Small intestine (tissue), 7 donors: ENCODE measurements at regions not wholly inside any gene's neighbourhood (a gene's known extent, or its start where the extent isn't known, plus 50 kb on each side); places are given as distances from the start of the nearest gene placed in this dataset.

Experiments used
- DNase-seq, 2 donors: peaks; one replicate each; pipeline versions ENCODE4 v3.0.0 to v3.0.0-alpha.2; 2013
- FAIRE-seq: peaks from 2 replicates; lab custom pipeline; 2012; peaks lifted over from hg19 to GRCh38; lab: Jason Lieb, UNC
- H3K27ac ChIP-seq, 3 donors: one replicate each; pipeline ENCODE4 v1.5.1; 2013; ENCODE audit warnings: low read length in 2 of 3, mild to moderate bottlenecking in 2 of 3, control low read depth in 1 of 3, inconsistent platforms in 1 of 3, low read depth in 1 of 3, moderate library complexity in 1 of 3
- H3K27me3 ChIP-seq, 3 donors: one replicate each; pipeline ENCODE4 v1.6.1; 2013; ENCODE audit warnings: low read length in 3 of 3, inconsistent platforms in 1 of 3; ENCODE audit not compliant: control insufficient read depth in 3 of 3, insufficient read depth in 3 of 3
- H3K36me3 ChIP-seq, 3 donors: one replicate each; pipeline ENCODE4 v1.6.1; 2013; ENCODE audit warnings: low read length in 3 of 3, inconsistent platforms in 1 of 3, low read depth in 1 of 3, mild to moderate bottlenecking in 1 of 3, moderate library complexity in 1 of 3; ENCODE audit not compliant: control insufficient read depth in 3 of 3, insufficient read depth in 2 of 3
- H3K4me1 ChIP-seq, 3 donors: one replicate each; pipeline ENCODE4 v1.6.1; 2013; ENCODE audit warnings: low read length in 2 of 3, inconsistent platforms in 1 of 3, low read depth in 1 of 3, mild to moderate bottlenecking in 1 of 3, moderate library complexity in 1 of 3; ENCODE audit not compliant: control insufficient read depth in 3 of 3, insufficient read depth in 2 of 3
- H3K4me3 ChIP-seq, 3 donors: one replicate each; pipeline ENCODE4 v1.5.1; 2013; ENCODE audit warnings: low read length in 3 of 3, control low read depth in 1 of 3, inconsistent platforms in 1 of 3, low read depth in 1 of 3, mild to moderate bottlenecking in 1 of 3, moderate library complexity in 1 of 3
- H3K9me3 ChIP-seq, 2 donors: one replicate each; pipeline ENCODE4 v1.6.1; 2013; ENCODE audit warnings: low read depth in 1 of 2, low read length in 1 of 2; ENCODE audit not compliant: control insufficient read depth in 2 of 2, insufficient read depth in 1 of 2
- WGBS, 3 donors: extraction: QIAGEN DNeasy Blood & Tissue Kit; methylation state at CpG; one replicate each; pipeline ENCODE4 v1.1.7; 2013; 5-methylcytosine and 5-hydroxymethylcytosine counted together
- donor health status: healthy with polysubstance abuse.
- donor health status: control.
- donor health status: control.
- donor health status: Bipolar disorder and iron deficiency.
- donor health status: healthy.

DNA sequence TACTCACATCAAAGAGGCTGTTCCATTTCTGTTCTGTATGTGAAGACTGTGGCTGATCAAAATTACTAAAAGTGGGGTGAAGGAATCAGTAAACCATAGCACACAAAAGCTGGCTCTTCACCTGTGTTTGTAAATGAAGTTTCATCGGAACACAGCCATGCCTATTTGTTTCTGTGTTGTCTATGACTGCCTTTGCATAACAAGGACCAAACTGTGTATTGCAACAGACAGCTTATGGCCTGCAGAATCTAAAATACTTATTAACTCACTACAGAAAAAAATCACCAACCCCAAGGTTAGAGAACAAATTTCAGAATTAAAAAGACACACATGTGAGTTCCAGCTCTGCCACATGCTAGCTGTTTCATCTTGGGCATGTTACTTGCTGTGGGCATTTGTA lies 163.9 kb downstream of the LYPLAL1 start:
- H3K4me3 ChIP-seq: no peak overlapping the region
- FAIRE-seq (no peak), DNase-seq (no peak)
- H3K27me3 ChIP-seq: no peaks in the 10 kb centered on the region
- 94 to 100% (median 97%) methylated on average over 1 of the region's 1 CpG for WGBS, 3 donors
- no peak overlapping the region for H3K27ac ChIP-seq
- no peaks in the 10 kb centered on the region for H3K4me1 ChIP-seq
- H3K36me3 ChIP-seq: no peaks in the 10 kb centered on the region
- no peaks in the 10 kb centered on the region for H3K9me3 ChIP-seq

DNA sequence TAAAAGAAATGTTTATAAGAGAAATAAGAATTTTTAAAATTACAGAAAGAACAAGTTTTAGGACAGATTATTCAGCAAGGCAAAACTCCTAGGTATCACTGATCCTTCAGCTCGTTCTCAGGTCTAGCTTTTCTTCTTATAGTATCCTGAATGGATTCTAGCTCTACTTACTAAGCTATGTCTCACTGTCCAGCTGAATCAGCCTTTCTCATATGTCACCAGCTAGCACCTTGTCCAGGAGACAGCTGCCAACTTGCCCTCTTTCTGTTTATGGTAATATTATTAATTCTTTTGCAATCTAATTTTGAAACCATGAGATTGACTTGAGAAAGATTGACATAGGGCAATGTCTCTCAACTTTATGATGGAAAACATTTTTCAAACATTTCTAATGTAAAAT lies 159.9 kb downstream of the LYPLAL1 start:
- no peak for FAIRE-seq
- no peaks in the 10 kb centered on the region for H3K36me3 ChIP-seq
- no peaks in the 10 kb centered on the region for H3K9me3 ChIP-seq
- no peaks in the 10 kb centered on the region for H3K4me1 ChIP-seq
- H3K27me3 ChIP-seq: no peaks in the 10 kb centered on the region
- H3K4me3 ChIP-seq: no peak overlapping the region
- no peak for DNase-seq
- 60 to 79% (median 76%) methylated on average over 1 of the region's 1 CpG for WGBS, 3 donors
- H3K27ac ChIP-seq: no peak overlapping the region

DNA sequence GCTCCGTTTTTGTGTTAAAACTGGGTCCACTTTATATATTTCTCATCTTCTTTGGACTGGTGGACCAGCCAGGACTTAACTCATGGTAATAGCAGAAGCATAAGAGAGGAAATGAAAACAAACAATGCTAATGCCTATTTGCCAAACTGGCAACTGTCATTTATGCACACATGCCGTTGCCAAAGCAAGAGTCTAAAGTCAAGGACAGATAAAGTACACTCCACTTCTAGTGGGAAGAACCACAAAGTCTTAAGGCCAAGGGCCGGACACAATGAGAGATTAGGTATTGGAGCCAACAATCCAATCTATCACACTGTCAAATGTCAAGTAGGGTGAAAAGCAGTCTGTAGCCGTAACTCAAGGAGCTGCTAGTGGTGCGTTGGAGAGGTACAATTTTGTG lies 157.7 kb downstream of the LYPLAL1 start:
- DNase-seq (no peak), FAIRE-seq (no peak)
- 71 to 84% (median 73%) methylated on average over 5 of the region's 5 CpGs for WGBS, 3 donors
- Histone ChIP-seq H3K27me3 (no peaks in the 10 kb centered on the region), H3K4me3 (no peak overlapping the region), H3K4me1 (no peaks in the 10 kb centered on the region), H3K9me3 (no peaks in the 10 kb centered on the region), H3K27ac (no peak overlapping the region), H3K36me3 (no peaks in the 10 kb centered on the region)

DNA sequence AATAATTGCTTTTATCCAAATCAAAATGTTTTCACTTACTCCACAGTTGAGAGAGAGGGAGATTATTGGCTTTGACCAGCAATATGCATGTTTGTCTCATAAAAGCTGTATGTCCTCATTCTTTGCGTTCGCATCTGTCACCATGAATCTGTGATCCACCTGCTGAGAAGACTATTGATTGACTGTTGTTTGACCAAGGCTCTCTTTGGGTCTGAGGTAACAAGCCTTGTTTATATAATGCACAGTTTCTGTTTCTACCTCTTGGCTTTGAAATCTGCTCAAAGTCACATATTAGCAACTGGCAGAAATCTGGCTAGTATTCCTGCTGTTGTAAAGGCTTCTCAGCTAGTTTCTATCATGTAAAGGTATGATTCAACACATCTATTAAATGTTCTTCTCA lies 157.0 kb downstream of the LYPLAL1 start:
- Histone ChIP-seq H3K36me3 (no peaks in the 10 kb centered on the region), H3K27ac (no peak overlapping the region), H3K27me3 (no peaks in the 10 kb centered on the region), H3K4me3 (no peak overlapping the region), H3K4me1 (no peaks in the 10 kb centered on the region), H3K9me3 (no peaks in the 10 kb centered on the region)
- 53 to 94% (median 93%) methylated on average over 2 of the region's 2 CpGs for WGBS, 3 donors
- DNase-seq (no peak), FAIRE-seq (no peak)

DNA sequence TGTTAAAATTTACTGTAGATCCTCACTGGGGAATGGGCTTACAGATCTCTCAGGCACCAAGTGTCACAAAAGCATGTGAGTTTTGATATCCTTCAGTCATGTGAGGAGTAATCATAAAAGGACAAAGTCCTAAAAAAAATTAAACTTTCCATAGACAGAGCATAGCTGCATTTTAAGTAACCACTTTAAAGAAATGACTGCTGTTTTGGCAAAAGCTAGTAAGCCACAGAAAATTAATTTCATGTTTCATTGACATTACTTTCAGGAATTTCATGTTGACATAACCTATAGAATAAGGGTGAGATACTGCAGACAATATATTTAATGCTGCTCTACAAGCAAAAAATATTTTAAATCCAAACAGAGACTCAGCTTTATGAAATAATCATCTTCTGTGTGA lies 156.3 kb downstream of the LYPLAL1 start:
- Histone ChIP-seq H3K27me3 (no peaks in the 10 kb centered on the region), H3K27ac (no peak overlapping the region), H3K9me3 (no peaks in the 10 kb centered on the region), H3K36me3 (no peaks in the 10 kb centered on the region), H3K4me1 (no peaks in the 10 kb centered on the region), H3K4me3 (no peak overlapping the region)
- DNase-seq: no peak
- no peak for FAIRE-seq

DNA sequence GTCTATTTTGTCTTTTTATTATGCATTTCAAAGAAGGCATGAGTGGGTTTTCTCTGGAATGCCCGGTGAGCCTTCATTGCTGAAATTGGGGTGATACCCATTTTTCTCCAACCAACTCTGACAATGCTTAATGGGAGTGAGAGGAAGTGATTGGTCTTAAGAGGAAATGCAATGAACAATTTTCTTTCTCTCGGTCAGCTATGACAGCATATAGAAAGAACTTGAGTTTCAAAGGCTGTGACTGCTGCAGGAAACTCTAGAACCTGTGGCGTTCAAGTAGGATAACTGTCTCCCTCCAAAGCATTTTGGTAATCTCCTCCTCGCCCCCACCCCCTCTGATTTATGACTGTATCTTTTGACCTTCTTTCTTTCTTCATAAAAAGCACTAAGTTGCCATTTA lies 155.9 kb downstream of the LYPLAL1 start:
- no peaks in the 10 kb centered on the region for H3K27me3 ChIP-seq
- FAIRE-seq: no peak
- no peak overlapping the region for H3K4me3 ChIP-seq
- no peak for DNase-seq
- no peaks in the 10 kb centered on the region for H3K9me3 ChIP-seq
- H3K27ac ChIP-seq: no peak overlapping the region
- H3K4me1 ChIP-seq: no peaks in the 10 kb centered on the region
- 71 to 81% (median 78%) methylated on average over 4 of the region's 4 CpGs for WGBS, 3 donors
- H3K36me3 ChIP-seq: no peaks in the 10 kb centered on the region

DNA sequence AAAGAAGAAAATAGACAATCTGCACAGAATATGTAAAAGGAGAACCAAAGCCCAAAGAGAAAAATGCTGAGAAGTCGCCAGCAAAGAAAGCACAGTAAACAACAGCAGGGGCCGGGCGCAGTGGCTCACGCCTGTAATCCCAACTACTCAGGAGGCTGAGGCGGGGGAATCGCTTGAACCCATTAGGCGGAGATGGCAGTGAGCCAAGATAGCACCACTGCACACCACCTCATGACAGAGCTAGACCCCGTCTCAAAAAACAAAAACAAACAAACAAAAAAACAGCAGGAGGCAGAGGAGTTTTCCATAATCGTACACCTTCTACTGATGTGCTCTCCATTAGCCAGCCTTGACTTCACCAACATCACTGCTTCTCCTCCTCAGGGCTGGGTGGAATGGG lies 153.2 kb downstream of the LYPLAL1 start:
- Histone ChIP-seq H3K9me3 (no peaks in the 10 kb centered on the region), H3K4me3 (no peak overlapping the region), H3K27ac (no peak overlapping the region), H3K4me1 (no peaks in the 10 kb centered on the region), H3K27me3 (no peaks in the 10 kb centered on the region), H3K36me3 (no peaks in the 10 kb centered on the region)
- WGBS, 3 donors: 95 to 98% (median 95%) methylated on average over 9 of the region's 9 CpGs
- FAIRE-seq (no peak), DNase-seq (no peak)

DNA sequence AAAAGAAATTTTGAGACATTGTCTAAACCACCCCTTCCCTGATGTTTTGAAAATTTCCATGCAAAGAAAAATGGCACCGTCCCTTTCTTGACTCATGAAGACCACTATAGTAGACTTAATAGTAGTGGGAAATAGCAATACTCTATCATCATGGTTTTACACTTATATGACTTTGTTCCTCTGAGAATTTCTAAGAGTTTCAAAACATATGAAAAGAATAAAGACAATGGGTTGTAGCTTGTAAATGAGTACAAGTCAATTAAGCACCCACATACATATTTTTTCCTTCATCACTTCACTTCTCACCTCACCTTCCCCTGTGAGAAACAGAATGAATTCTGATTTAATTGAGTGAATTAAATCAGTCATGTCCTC lies 151.7 kb downstream of the LYPLAL1 start:
- Histone ChIP-seq H3K4me1 (no peaks in the 10 kb centered on the region), H3K27ac (no peak overlapping the region), H3K4me3 (no peak overlapping the region), H3K36me3 (no peaks in the 10 kb centered on the region), H3K27me3 (no peaks in the 10 kb centered on the region), H3K9me3 (no peaks in the 10 kb centered on the region)
- 87 to 88% (median 88%) methylated on average over 1 of the region's 1 CpG for WGBS, 3 donors
- DNase-seq: no peak
- FAIRE-seq: no peak

DNA sequence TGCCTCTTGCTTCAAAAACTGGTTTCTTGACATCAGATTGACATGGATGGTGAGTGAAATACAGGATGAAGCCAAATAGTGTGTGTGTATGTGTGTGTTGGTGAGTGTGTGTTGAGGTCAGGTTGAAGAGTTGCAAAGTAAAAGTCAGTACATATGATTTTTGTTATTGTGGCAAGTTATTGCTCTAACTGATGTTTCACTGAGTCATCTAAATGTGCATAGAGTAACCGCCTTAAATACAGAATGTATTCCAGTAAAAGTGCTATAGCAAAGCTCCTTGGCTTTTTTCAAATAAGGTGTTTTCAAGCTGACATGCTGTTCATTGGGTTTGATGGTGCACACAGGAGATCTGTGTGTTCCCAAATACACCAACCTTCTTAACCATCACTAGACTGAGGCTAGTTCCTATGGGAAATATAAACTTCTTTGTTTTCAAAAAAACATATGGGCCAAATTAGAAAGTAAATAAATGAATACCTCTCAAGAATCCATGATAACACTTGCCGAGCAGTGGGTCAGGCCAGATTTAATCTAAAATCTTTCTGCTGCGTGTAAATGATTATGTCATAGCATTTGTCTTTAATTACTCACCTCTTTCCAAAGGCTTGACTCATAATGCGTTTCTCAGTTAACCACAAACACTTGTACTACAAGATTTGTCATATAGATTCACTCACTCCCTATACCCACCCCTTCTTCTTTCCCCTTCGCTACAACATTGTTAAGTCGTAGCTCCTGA lies 151.1 kb downstream of the LYPLAL1 start:
- H3K4me1 ChIP-seq: no peaks in the 10 kb centered on the region
- no peak overlapping the region for H3K27ac ChIP-seq
- no peaks in the 10 kb centered on the region for H3K9me3 ChIP-seq
- no peak for FAIRE-seq
- DNase-seq: no peak
- 71 to 80% (median 80%) methylated on average over 6 of the region's 6 CpGs for WGBS, 3 donors
- H3K4me3 ChIP-seq: no peak overlapping the region
- H3K27me3 ChIP-seq: no peaks in the 10 kb centered on the region
- H3K36me3 ChIP-seq: no peaks in the 10 kb centered on the region
